ENCODE measurements at regions not wholly inside any gene's neighbourhood (a gene's known extent, or its start where the extent isn't known, plus 50 kb on each side); places are given as distances from the start of the nearest gene placed in this dataset.

DNA sequence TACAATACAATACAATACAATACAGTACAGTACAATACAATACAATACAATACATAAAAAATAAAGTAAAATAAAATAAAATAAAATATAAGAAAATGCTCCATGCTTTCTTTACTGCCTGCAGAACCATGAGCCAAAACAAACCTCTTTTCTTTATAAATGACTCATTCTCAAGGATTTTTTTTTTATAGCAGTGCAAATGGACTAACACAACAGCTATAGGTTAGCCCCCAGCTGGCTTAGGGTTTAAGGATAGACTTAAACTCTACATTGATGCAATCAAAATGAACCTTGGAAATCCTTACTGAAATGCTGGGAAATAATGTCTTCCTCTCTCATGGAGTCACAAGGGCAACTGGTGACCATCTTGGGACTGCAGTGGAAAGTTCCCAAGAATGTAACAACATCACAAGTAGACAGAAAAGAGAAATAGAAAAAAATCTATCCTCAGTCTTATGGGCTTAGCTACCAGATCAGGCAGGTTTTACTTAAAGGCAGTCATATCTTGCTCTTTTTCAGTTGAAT is 348.9 kb downstream of the ARL4A start:
- TF ChIP-seq, protein P1, sequence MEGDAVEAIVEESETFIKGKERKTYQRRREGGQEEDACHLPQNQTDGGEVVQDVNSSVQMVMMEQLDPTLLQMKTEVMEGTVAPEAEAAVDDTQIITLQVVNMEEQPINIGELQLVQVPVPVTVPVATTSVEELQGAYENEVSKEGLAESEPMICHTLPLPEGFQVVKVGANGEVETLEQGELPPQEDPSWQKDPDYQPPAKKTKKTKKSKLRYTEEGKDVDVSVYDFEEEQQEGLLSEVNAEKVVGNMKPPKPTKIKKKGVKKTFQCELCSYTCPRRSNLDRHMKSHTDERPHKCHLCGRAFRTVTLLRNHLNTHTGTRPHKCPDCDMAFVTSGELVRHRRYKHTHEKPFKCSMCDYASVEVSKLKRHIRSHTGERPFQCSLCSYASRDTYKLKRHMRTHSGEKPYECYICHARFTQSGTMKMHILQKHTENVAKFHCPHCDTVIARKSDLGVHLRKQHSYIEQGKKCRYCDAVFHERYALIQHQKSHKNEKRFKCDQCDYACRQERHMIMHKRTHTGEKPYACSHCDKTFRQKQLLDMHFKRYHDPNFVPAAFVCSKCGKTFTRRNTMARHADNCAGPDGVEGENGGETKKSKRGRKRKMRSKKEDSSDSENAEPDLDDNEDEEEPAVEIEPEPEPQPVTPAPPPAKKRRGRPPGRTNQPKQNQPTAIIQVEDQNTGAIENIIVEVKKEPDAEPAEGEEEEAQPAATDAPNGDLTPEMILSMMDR (conservative IDR thresholded peaks at IDR 0.05; ENCODE audit: low read depth, low read length): no peak
- no peak for TF ChIP-seq EZH2 (IDR thresholded peaks at IDR 0.05; ENCODE audit: borderline replicate concordance, low read depth, low read length, poor library complexity, severe bottlenecking)
